Karpas-422 (cell line): ENCODE measurements at regions not wholly inside any gene's neighbourhood (a gene's known extent, or its start where the extent isn't known, plus 50 kb on each side); places are given as distances from the start of the nearest gene placed in this dataset.
"Not testable (repeated sequence)": the region's sequence is repeated elsewhere in the genome, so short reads cannot be mapped to it uniquely, and the experiment has no call there.

Experiments
- DNase-seq: peaks from one replicate; pipeline ENCODE4 v3.0.0-alpha.2; 2015
- H2AFZ ChIP-seq: fragments of 200-600 bp; sonication (generic); 2 replicates; pipeline ENCODE4 v1.6.1; 2014; ENCODE audit warnings: antibody characterized with exemption, low read length, mixed read lengths
- H3K27ac ChIP-seq: fragments of 200-600 bp; sonication (generic); 2 replicates; pipeline ENCODE4 v1.5.1; 2014; ENCODE audit warnings: mild to moderate bottlenecking, low read length, moderate library complexity
- H3K27me3 ChIP-seq: fragments of 200-600 bp; sonication (generic); 2 replicates; pipeline ENCODE4 v1.6.1; 2014; ENCODE audit warnings: low read length, mixed read lengths
- H3K36me3 ChIP-seq: fragments of 200-600 bp; sonication (generic); 2 replicates; pipeline ENCODE4 v1.6.1; 2014; ENCODE audit warnings: low read length, mixed read lengths; ENCODE audit not compliant: insufficient read depth
- H3K4me1 ChIP-seq: fragments of 200-600 bp; sonication (generic); 2 replicates; pipeline ENCODE4 v1.6.1; 2014; ENCODE audit warnings: mild to moderate bottlenecking, low read length, mixed read lengths
- H3K4me2 ChIP-seq: fragments of 200-600 bp; sonication (generic); 2 replicates; pipeline ENCODE4 v1.6.1; 2014; ENCODE audit warnings: low read length, low read depth, mild to moderate bottlenecking; ENCODE audit not compliant: poor library complexity, severe bottlenecking
- H3K4me3 ChIP-seq: fragments of 200-600 bp; sonication (generic); 2 replicates; pipeline ENCODE4 v1.5.1; 2014; ENCODE audit warnings: mild to moderate bottlenecking, antibody characterized with exemption, low read length, mixed read lengths
- H3K79me2 ChIP-seq: fragments of 200-600 bp; sonication (generic); 2 replicates; pipeline ENCODE4 v1.6.1; 2014; ENCODE audit warnings: mild to moderate bottlenecking, low read length, mixed read lengths
- H3K9ac ChIP-seq: fragments of 200-600 bp; sonication (generic); 2 replicates; pipeline ENCODE4 v1.6.0; 2014; ENCODE audit warnings: low read length
- H3K9me2 ChIP-seq: fragments of 200-600 bp; sonication (generic), shearing (Covaris generic); replicated peaks from 2 replicates; pipeline ENCODE4 v1.6.0; 2014; ENCODE audit warnings: mild to moderate bottlenecking, low read length, moderate library complexity; ENCODE audit not compliant: insufficient read depth
- H3K9me3 ChIP-seq: fragments of 300-700, 200-600 bp; sonication (generic); 2 replicates; pipeline ENCODE4 v1.6.1; 2014; ENCODE audit warnings: low read length, mixed read lengths
- H4K20me1 ChIP-seq: fragments of 200-600 bp; sonication (generic); 2 replicates; pipeline ENCODE4 v1.6.1; 2014; ENCODE audit warnings: mild to moderate bottlenecking, antibody characterized with exemption, low read length, low read depth; ENCODE audit not compliant: insufficient read depth

GRCh38 chr7:14995774-14996173, 93.2 kb upstream of the DGKB start:
- DNase-seq: no peak
- Histone ChIP-seq H2AFZ (no peak overlapping the region), H3K27me3 (no peaks in the 10 kb centered on the region), H3K4me1 (no peaks in the 10 kb centered on the region), H3K9ac (no peak overlapping the region), H3K36me3 (no peaks in the 10 kb centered on the region), H3K4me2 (no peak overlapping the region), H3K9me3 (peaks cover 5% of the 10 kb centered on the region; the same call in 1 of the 2 replicates), H3K4me3 (no peak overlapping the region), H4K20me1 (no peaks in the 10 kb centered on the region), H3K27ac (no peak overlapping the region), H3K9me2 (0 out of 2 replicates have a peak, but pooled peaks cover 2% of the 10 kb centered on the region), H3K79me2 (no peaks in the 10 kb centered on the region)

GRCh38 chr7:14988941-14989340, 86.4 kb upstream of the DGKB start:
- no peak overlapping the region for H3K27ac ChIP-seq
- H3K27me3 ChIP-seq: no peaks in the 10 kb centered on the region
- no peaks in the 10 kb centered on the region for H3K4me1 ChIP-seq
- no peaks in the 10 kb centered on the region for H3K36me3 ChIP-seq
- no peak overlapping the region for H2AFZ ChIP-seq
- H3K9me2 ChIP-seq: no peaks in the 10 kb centered on the region
- no peak overlapping the region for H3K4me3 ChIP-seq
- H3K9me3 ChIP-seq: no peaks in the 10 kb centered on the region; the same call in none of the 2 replicates
- no peaks in the 10 kb centered on the region for H4K20me1 ChIP-seq
- DNase-seq: no peak
- no peaks in the 10 kb centered on the region for H3K79me2 ChIP-seq
- no peak overlapping the region for H3K9ac ChIP-seq
- H3K4me2 ChIP-seq: no peak overlapping the region

DNA sequence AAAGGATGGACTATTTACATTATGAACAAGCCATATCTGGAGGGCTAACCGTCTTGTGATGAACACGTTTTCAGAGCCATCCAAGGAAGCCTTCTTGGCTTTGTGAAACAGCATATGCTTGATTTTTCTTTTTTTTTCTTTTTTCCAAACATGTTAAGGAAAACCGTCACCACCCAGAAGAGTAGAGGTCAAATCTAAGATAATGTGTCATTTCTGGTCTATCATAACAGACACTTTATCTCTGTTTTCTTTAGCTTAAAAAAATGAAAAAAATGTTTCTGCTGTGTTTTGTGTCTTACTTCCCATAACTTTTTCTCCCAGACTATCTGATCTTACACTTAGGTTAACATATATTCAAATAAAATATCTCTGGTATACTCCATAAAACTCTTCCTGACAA, 76.1 kb upstream of the DGKB start:
- Histone ChIP-seq H3K27ac (no peak overlapping the region), H3K36me3 (no peaks in the 10 kb centered on the region)

DNA sequence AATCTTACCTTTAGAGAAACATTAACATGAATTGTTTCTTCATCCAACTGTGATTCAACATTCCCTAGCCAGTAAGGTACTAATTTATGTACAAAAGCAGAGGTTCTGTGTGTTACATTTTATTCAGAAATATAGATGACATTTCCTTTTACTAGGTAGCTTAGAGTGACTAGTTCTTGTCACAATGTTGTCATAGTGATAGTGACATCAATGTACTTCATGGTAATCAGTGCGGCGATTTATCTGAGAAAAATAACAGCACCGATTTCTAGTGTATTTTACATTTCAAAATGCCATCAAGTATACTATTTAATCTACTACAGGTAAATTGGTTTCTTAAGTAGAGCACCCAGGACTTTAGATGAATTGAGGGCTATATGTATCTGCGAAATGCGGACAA, 72.1 kb upstream of the DGKB start:
- H3K4me2 ChIP-seq: no peak overlapping the region
- H3K4me1 ChIP-seq: no peaks in the 10 kb centered on the region
- H3K36me3 ChIP-seq: no peaks in the 10 kb centered on the region
- DNase-seq: no peak
- H3K9me2 ChIP-seq: no peaks in the 10 kb centered on the region
- H3K4me3 ChIP-seq: no peak overlapping the region
- peaks cover 4% of the 10 kb centered on the region; the same call in 1 of the 2 replicates for H3K9me3 ChIP-seq
- no peak overlapping the region for H3K27ac ChIP-seq
- no peaks in the 10 kb centered on the region for H3K79me2 ChIP-seq
- H4K20me1 ChIP-seq: no peaks in the 10 kb centered on the region
- H3K27me3 ChIP-seq: no peaks in the 10 kb centered on the region
- H2AFZ ChIP-seq: no peak overlapping the region
- H3K9ac ChIP-seq: no peak overlapping the region

More for the DNA sequence above, 76.1 kb upstream of the DGKB start:
- Histone ChIP-seq H3K4me1 (no peaks in the 10 kb centered on the region), H3K27me3 (no peaks in the 10 kb centered on the region), H3K9me2 (no peaks in the 10 kb centered on the region), H3K79me2 (no peaks in the 10 kb centered on the region), H3K9ac (no peak overlapping the region), H2AFZ (no peak overlapping the region), H3K9me3 (peaks cover 4% of the 10 kb centered on the region; the same call in 1 of the 2 replicates), H3K4me2 (no peak overlapping the region), H3K4me3 (no peak overlapping the region), H4K20me1 (no peaks in the 10 kb centered on the region)
- no peak for DNase-seq

DNA sequence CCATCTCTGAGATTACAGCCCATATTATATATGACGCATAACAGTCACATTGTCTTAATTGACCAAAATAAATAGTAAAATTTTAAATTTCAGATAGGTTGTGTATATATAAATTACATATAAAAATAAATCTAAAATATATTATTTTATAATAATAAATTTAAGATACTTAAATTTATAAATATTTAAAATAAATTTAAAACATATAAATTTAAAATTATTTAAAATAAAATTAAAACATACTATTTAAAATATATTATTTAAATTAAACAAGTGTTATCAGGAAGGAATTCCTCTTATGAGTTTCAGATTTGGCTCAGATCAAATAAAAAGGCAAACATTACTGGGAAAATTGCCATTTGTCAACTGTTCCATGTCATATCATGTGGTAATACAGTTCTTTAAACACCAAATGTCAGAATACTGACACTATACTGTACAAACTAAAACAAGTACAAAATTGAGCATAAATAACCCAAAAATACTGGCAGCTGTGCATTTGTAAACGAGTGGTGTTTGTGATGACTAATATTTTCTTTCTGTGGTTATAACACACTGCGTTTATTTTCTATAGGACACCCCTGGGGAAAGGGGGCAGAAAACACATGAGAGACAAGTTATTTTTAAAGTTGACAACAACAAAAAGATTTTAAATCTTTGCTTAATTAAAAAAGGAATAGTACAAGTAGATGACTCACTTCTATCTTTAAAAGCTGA, 71.3 kb upstream of the DGKB start:
- H3K4me3 ChIP-seq: no peak overlapping the region
- H3K36me3 ChIP-seq: no peaks in the 10 kb centered on the region
- peaks cover 4% of the 10 kb centered on the region; the same call in 1 of the 2 replicates for H3K9me3 ChIP-seq
- H3K4me2 ChIP-seq: no peak overlapping the region
- no peaks in the 10 kb centered on the region for H3K79me2 ChIP-seq
- no peaks in the 10 kb centered on the region for H4K20me1 ChIP-seq
- H3K9ac ChIP-seq: no peak overlapping the region
- no peak overlapping the region for H3K27ac ChIP-seq
- no peaks in the 10 kb centered on the region for H3K27me3 ChIP-seq
- no peaks in the 10 kb centered on the region for H3K4me1 ChIP-seq
- no peaks in the 10 kb centered on the region for H3K9me2 ChIP-seq
- DNase-seq: no peak
- H2AFZ ChIP-seq: no peak overlapping the region

DNA sequence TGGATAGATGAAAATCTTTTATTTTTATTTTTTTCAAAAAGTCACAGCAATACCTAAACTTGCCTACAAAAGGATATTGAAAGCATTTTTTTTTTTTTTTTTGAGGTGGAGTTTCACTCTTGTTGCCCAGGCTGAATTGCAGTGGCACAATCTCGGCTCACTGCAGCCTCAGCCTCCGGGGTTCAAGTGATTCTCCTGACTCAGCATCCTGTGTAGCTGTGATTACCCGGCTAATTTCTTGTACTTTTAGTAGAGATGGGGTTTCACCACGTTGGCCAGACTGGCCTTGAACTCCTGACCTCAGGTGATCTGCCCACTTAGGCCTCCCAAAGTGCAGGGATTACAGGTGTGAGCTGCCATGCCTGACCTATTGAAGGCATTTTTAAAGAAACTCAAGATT, 69.1 kb upstream of the DGKB start:
- not testable (repeated sequence) for H4K20me1 ChIP-seq, H3K4me3 ChIP-seq, H3K4me1 ChIP-seq, H3K9ac ChIP-seq, H3K36me3 ChIP-seq, H3K9me3 ChIP-seq, H3K4me2 ChIP-seq, DNase-seq, H3K79me2 ChIP-seq, H3K9me2 ChIP-seq, H2AFZ ChIP-seq, H3K27me3 ChIP-seq, H3K27ac ChIP-seq

GRCh38 chr7:14967376-14967775, 64.8 kb upstream of the DGKB start:
- not testable (repeated sequence) for H3K27ac ChIP-seq, H3K79me2 ChIP-seq, H3K27me3 ChIP-seq, H3K36me3 ChIP-seq, DNase-seq, H3K4me2 ChIP-seq, H2AFZ ChIP-seq, H4K20me1 ChIP-seq, H3K4me1 ChIP-seq, H3K9me3 ChIP-seq, H3K9ac ChIP-seq, H3K9me2 ChIP-seq, H3K4me3 ChIP-seq

DNA sequence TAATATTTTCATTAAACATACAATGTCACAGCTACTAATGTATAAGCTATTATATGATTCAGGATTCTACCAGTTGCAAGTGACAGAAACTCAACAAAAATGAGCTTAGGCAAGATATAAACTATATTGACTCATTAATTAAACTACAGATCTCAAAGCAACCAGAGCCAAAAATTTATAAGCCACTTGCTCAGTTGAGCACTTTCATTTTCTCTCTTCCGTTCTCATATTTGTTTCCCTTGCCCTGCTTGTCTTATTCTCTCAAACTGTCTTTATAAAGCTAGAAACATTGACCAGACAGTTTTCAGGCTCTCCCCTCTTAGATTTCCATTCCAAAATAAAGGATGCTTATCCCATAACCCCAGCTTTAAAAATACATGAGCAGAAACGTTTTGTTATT, 60.2 kb upstream of the DGKB start:
- Histone ChIP-seq H3K27me3 (no peaks in the 10 kb centered on the region), H3K4me1 (no peaks in the 10 kb centered on the region), H3K27ac (no peak overlapping the region), H3K9me3 (no peaks in the 10 kb centered on the region), H3K36me3 (no peaks in the 10 kb centered on the region), H4K20me1 (no peaks in the 10 kb centered on the region), H3K79me2 (no peaks in the 10 kb centered on the region), H2AFZ (no peak overlapping the region), H3K9ac (no peak overlapping the region), H3K9me2 (no peaks in the 10 kb centered on the region), H3K4me2 (no peak overlapping the region), H3K4me3 (no peak overlapping the region)
- DNase-seq: no peak
